Upper lobe of left lung (tissue), 4 donors: ENCODE measurements at regions not wholly inside any gene's neighbourhood (a gene's known extent, or its start where the extent isn't known, plus 50 kb on each side); places are given as distances from the start of the nearest gene placed in this dataset.

Source experiments
- EP300 ChIP-seq, 4 donors: sonication (generic); formaldehyde crosslinking; IDR thresholded peaks; one replicate each; pipeline ENCODE4 v1.5.1; 2017; ENCODE audit warnings: antibody characterized with exemption in 4 of 4, control low read depth in 2 of 4
- TF ChIP-seq, protein P1 (sequence below), 6 experiments: fragments of 450-650 bp in 4 of 6; fragments of 200-600 bp in 2 of 6; sonication (generic) in 2 of 6; IDR thresholded peaks; one replicate each; pipeline ENCODE4 v1.5.1; 2016 to 2019; ENCODE audit warnings: antibody characterized with exemption in 6 of 6

DNA sequence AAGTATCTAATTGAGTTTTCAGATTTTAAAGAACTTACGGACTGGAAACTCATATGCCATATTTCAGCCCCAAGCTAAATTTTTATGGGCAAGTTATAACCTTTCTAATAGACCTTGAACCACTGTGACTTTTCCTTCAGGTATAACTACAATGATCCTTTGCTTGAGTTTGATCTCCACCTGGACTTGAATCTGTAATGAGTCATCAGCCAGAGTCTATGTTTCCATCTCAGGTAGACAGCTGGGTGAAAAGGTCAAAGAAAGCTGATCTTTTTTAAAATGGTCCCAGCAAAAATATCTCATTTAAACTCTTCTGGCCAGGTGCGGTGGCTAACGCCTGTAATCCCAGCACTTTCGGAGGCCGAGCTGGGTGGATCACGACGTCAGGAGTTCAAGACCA is 88.4 kb upstream of the SGK1 start:
- TF ChIP-seq, protein P1, sequence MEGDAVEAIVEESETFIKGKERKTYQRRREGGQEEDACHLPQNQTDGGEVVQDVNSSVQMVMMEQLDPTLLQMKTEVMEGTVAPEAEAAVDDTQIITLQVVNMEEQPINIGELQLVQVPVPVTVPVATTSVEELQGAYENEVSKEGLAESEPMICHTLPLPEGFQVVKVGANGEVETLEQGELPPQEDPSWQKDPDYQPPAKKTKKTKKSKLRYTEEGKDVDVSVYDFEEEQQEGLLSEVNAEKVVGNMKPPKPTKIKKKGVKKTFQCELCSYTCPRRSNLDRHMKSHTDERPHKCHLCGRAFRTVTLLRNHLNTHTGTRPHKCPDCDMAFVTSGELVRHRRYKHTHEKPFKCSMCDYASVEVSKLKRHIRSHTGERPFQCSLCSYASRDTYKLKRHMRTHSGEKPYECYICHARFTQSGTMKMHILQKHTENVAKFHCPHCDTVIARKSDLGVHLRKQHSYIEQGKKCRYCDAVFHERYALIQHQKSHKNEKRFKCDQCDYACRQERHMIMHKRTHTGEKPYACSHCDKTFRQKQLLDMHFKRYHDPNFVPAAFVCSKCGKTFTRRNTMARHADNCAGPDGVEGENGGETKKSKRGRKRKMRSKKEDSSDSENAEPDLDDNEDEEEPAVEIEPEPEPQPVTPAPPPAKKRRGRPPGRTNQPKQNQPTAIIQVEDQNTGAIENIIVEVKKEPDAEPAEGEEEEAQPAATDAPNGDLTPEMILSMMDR (IDR thresholded peaks at IDR 0.05), result no peak
- no peak for TF ChIP-seq EP300 (IDR thresholded peaks at IDR 0.05)
